GM23338 (cell line): ENCODE measurements at regions not wholly inside any gene's neighbourhood (a gene's known extent, or its start where the extent isn't known, plus 50 kb on each side); places are given as distances from the start of the nearest gene placed in this dataset.

Experiments used
- ATAC-seq: fragments of 200-7000 bp; cut with Tn5 transposase; 3 replicates; pipeline ENCODE4 v1.9.1; 2020
- DNase-seq: peaks from one replicate; pipeline ENCODE4 v3.0.0-alpha.2; 2015; ENCODE audit warnings: low spot score
- H2AFZ ChIP-seq: fragments of 200-600 bp; sonication (generic); 2 replicates; pipeline ENCODE4 v1.8.0; 2016; ENCODE audit warnings: antibody characterized with exemption, mild to moderate bottlenecking, moderate library complexity
- H3F3A ChIP-seq: fragments of 200-600 bp; sonication (generic); replicated peaks from 2 replicates; pipeline ENCODE4 v1.8.0; 2017; ENCODE audit warnings: antibody characterized with exemption, mixed run types, low read depth
- H3K27ac ChIP-seq: fragments of 200-600 bp; sonication (generic); 2 replicates; pipeline ENCODE4 v1.6.1; 2016; ENCODE audit warnings: low read depth
- H3K27me3 ChIP-seq: fragments of 200-600 bp; sonication (generic); 2 replicates; pipeline ENCODE4 v1.8.0; 2016; ENCODE audit warnings: mild to moderate bottlenecking, mixed run types, moderate library complexity; ENCODE audit not compliant: insufficient read depth
- H3K36me3 ChIP-seq: fragments of 200-600 bp; sonication (generic); 2 replicates; pipeline ENCODE4 v1.8.0; 2016; ENCODE audit warnings: mild to moderate bottlenecking; ENCODE audit not compliant: insufficient read depth
- H3K4me1 ChIP-seq: fragments of 200-600 bp; sonication (generic); 2 replicates; pipeline ENCODE4 v1.8.0; 2016; ENCODE audit warnings: mild to moderate bottlenecking, moderate library complexity; ENCODE audit not compliant: insufficient read depth
- H3K4me2 ChIP-seq: fragments of 200-600 bp; sonication (generic); 2 replicates; pipeline ENCODE4 v1.7.1; 2017; ENCODE audit warnings: mixed run types
- H3K4me3 ChIP-seq: fragments of 200-600 bp; sonication (generic); 2 replicates; pipeline ENCODE4 v1.6.1; 2016; ENCODE audit warnings: mixed run types
- H3K79me2 ChIP-seq: fragments of 200-600 bp; sonication (generic); replicated peaks from 2 replicates; pipeline ENCODE4 v1.8.0; 2017; ENCODE audit warnings: mild to moderate bottlenecking; ENCODE audit not compliant: insufficient read depth
- H3K9me2 ChIP-seq: fragments of 200-600 bp; sonication (generic); 2 replicates; pipeline ENCODE4 v1.8.0; 2017; ENCODE audit not compliant: insufficient read depth
- H4K20me1 ChIP-seq: fragments of 200-600 bp; sonication (generic); replicated peaks from 2 replicates; pipeline ENCODE4 v1.8.0; 2017; ENCODE audit warnings: mild to moderate bottlenecking; ENCODE audit not compliant: insufficient read depth
- H3K27ac Mint-ChIP-seq: 2 replicates; pipeline ENCODE4 v1.8.0; 2020; ENCODE audit warnings: inconsistent platforms, mild to moderate bottlenecking, moderate library complexity, mixed read lengths
- H3K27me3 Mint-ChIP-seq: 3 replicates; pipeline ENCODE4 v1.8.0; 2022; ENCODE audit warnings: low read depth, mild to moderate bottlenecking, moderate library complexity, mixed read lengths, inconsistent platforms; ENCODE audit not compliant: insufficient read depth, poor library complexity
- H3K36me3 Mint-ChIP-seq: 3 replicates; pipeline ENCODE4 v1.8.0; 2021; ENCODE audit warnings: low read depth, mild to moderate bottlenecking, inconsistent platforms, moderate library complexity, mixed read lengths
- H3K4me1 Mint-ChIP-seq: 3 replicates; pipeline ENCODE4 v1.8.0; 2020; ENCODE audit warnings: mild to moderate bottlenecking, inconsistent platforms, mixed read lengths
- H3K4me3 Mint-ChIP-seq: 3 replicates; pipeline ENCODE4 v1.8.0; 2021; ENCODE audit warnings: moderate library complexity, mild to moderate bottlenecking, inconsistent platforms, mixed read lengths
- H3K9me3 Mint-ChIP-seq: 3 replicates; pipeline ENCODE4 v1.8.0; 2020; ENCODE audit warnings: moderate library complexity, mild to moderate bottlenecking, inconsistent platforms, mixed read lengths
- CREB1 ChIP-seq: fragments of 250-450 bp; sonication (Bioruptor Pico); IDR thresholded peaks from 2 replicates; pipeline ENCODE4 v1.5.0; 2020; ENCODE audit warnings: low read depth, mild to moderate bottlenecking, moderate library complexity
- EZH2 ChIP-seq: fragments of 200-600 bp; sonication (generic); IDR thresholded peaks from one replicate; pipeline ENCODE4 v1.8.0; 2017; ENCODE audit warnings: antibody characterized with exemption, mild to moderate bottlenecking, low read depth; ENCODE audit not compliant: unreplicated experiment
- EZH2phosphoT487 ChIP-seq: fragments of 200-600 bp; sonication (generic); IDR thresholded peaks from one replicate; pipeline ENCODE4 v1.8.1; 2018; ENCODE audit warnings: antibody characterized with exemption; ENCODE audit not compliant: unreplicated experiment
- NANOG ChIP-seq: IDR thresholded peaks from 2 replicates; pipeline ENCODE4 v1.6.1; 2016; ENCODE audit warnings: antibody characterized with exemption, borderline replicate concordance
- POLR2AphosphoS5 ChIP-seq: IDR thresholded peaks from 2 replicates; pipeline ENCODE4 v1.6.1; 2016; ENCODE audit warnings: antibody characterized with exemption, low read depth
- STAT1 ChIP-seq: IDR thresholded peaks from one replicate; pipeline ENCODE4 v1.6.1; 2016; ENCODE audit warnings: antibody characterized with exemption; ENCODE audit not compliant: unreplicated experiment
- ZNF114 ChIP-seq: fragments of 250-450 bp; sonication (Bioruptor Pico); IDR thresholded peaks from 2 replicates; pipeline ENCODE4 v1.5.0; 2020; ENCODE audit warnings: mild to moderate bottlenecking, moderate library complexity
- ZNF331 ChIP-seq: fragments of 250-450 bp; sonication (Bioruptor Pico); IDR thresholded peaks from 2 replicates; pipeline ENCODE4 v1.5.0; 2020; ENCODE audit warnings: low read depth, mild to moderate bottlenecking, moderate library complexity
- TF ChIP-seq, protein P1 (sequence below): IDR thresholded peaks from 2 replicates; pipeline ENCODE4 v1.6.1; 2016; ENCODE audit warnings: antibody characterized with exemption
- TF ChIP-seq, protein P2 (sequence below): IDR thresholded peaks from one replicate; pipeline ENCODE4 v1.6.1; 2018; ENCODE audit warnings: antibody characterized with exemption; ENCODE audit not compliant: unreplicated experiment
- TF ChIP-seq, protein P3 (sequence below), 2 experiments: fragments of 200-600 bp in 1 of 2; sonication (generic) in 1 of 2; conservative IDR thresholded peaks; 2 replicates each; pipeline versions ENCODE4 v1.5.1 to v1.6.1; 2016 to 2017; ENCODE audit warnings: antibody characterized with exemption in 2 of 2, low read depth in 2 of 2, mild to moderate bottlenecking in 2 of 2, moderate library complexity in 1 of 2

DNA sequence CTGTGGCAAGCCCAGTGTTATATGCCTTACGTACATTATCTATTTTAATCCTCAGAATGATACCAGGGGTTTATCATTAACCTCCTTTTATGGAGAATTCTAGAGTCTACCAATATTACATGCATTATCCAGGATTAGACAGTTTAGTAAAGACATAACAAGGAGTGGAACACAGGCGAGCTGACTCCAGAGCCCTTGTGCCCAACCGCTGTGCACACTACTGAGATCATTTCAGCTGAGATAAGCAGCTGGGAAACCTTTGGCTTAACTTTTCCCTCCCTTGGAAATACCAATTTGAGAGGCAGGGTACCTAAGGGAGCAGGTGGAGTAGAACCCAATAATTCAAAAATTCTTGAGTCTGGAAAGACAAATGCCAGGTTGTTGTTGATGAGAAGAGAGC, 59.8 kb upstream of the ATP1B1 start:
- H3K4me3 Mint-ChIP-seq = no peak overlapping the region
- no peaks in the 10 kb centered on the region for H3K36me3 Mint-ChIP-seq
- ATAC-seq = no peak

DNA sequence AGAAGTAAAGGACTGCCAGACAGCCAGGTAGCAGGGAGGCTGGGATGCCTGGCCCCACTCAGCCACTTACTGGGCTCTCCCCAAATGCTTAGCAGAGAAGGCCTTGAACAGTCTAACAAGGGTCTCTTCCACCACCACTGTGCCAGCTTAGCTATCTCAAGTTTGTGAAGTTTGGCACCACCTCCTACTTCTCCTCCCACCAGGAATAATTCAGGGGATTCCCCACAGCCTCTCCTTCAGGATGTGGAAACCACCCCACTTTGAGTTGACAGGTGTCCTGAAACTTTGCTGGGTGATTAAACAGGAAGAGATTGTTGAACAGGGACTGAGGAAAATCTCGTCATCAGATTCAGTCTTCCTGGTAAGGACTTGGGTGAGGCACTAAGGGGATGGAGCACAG, 59.4 kb upstream of the ATP1B1 start:
- Histone ChIP-seq H3K27me3 (no peaks in the 10 kb centered on the region), H3K27ac (no peak overlapping the region), H3K9me2 (0 out of 2 replicates have a peak, but pooled peaks cover 7% of the 10 kb centered on the region), H3F3A (no peaks in the 10 kb centered on the region), H2AFZ (no peak overlapping the region), H3K4me1 (no peaks in the 10 kb centered on the region), H3K4me3 (no peak overlapping the region), H3K36me3 (no peaks in the 10 kb centered on the region), H3K4me2 (no peak overlapping the region), H4K20me1 (no peaks in the 10 kb centered on the region), H3K79me2 (no peaks in the 10 kb centered on the region)
- no peaks in the 10 kb centered on the region for H3K36me3 Mint-ChIP-seq
- no peaks in the 10 kb centered on the region for H3K9me3 Mint-ChIP-seq
- H3K4me1 Mint-ChIP-seq = no peaks in the 10 kb centered on the region
- H3K27ac Mint-ChIP-seq = no peak overlapping the region
- peaks cover 2% of the 10 kb centered on the region for H3K27me3 Mint-ChIP-seq
- TF ChIP-seq ZNF331 (CRISPR knock-in tag) = no peak
- no peak for TF ChIP-seq EZH2
- TF ChIP-seq, protein P1, sequence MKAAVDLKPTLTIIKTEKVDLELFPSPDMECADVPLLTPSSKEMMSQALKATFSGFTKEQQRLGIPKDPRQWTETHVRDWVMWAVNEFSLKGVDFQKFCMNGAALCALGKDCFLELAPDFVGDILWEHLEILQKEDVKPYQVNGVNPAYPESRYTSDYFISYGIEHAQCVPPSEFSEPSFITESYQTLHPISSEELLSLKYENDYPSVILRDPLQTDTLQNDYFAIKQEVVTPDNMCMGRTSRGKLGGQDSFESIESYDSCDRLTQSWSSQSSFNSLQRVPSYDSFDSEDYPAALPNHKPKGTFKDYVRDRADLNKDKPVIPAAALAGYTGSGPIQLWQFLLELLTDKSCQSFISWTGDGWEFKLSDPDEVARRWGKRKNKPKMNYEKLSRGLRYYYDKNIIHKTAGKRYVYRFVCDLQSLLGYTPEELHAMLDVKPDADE = no peak
- DNase-seq = no peak
- no peak for ATAC-seq
- H3K4me3 Mint-ChIP-seq = no peak overlapping the region

More for the DNA sequence above, 59.8 kb upstream of the ATP1B1 start:
- Mint-ChIP-seq H3K27me3 (peaks cover 2% of the 10 kb centered on the region), H3K27ac (no peak overlapping the region), H3K9me3 (no peaks in the 10 kb centered on the region), H3K4me1 (no peaks in the 10 kb centered on the region)
- no peak overlapping the region for H3K4me3 ChIP-seq
- TF ChIP-seq NANOG (no peak), EZH2 (no peak)
- H3K79me2 ChIP-seq = no peaks in the 10 kb centered on the region
- no peaks in the 10 kb centered on the region for H3K36me3 ChIP-seq
- H3K9me2 ChIP-seq = 0 out of 2 replicates have a peak, but pooled peaks cover 7% of the 10 kb centered on the region
- H2AFZ ChIP-seq = no peak overlapping the region
- no peak overlapping the region for H3K27ac ChIP-seq
- no peaks in the 10 kb centered on the region for H3K27me3 ChIP-seq
- no peaks in the 10 kb centered on the region for H3K4me1 ChIP-seq
- H3F3A ChIP-seq = no peaks in the 10 kb centered on the region
- no peaks in the 10 kb centered on the region for H4K20me1 ChIP-seq
- no peak overlapping the region for H3K4me2 ChIP-seq
- no peak for DNase-seq

DNA sequence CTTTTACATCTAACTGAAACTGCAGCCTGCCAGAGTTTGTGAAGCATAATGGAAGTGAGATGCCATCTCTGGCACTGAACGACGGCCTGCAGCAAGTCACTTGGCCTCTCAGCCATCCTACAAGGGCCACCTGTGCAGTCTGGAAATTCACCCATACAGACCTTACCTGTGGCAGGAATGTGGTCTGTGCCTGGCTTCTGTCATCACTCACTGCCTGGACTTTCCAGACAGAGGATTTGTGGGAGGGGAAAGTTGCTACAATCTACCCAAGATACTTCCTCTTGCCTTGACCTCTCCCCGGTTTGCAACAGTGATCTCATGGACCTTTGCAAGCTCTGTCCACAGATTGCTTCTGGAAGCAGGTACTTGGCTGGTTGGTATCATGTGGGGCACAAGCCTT, 58.4 kb upstream of the ATP1B1 start:
- Mint-ChIP-seq H3K27me3 (peaks cover 2% of the 10 kb centered on the region), H3K4me1 (no peaks in the 10 kb centered on the region), H3K4me3 (no peak overlapping the region), H3K9me3 (no peaks in the 10 kb centered on the region), H3K27ac (no peak overlapping the region), H3K36me3 (no peaks in the 10 kb centered on the region)
- Histone ChIP-seq H3K36me3 (no peaks in the 10 kb centered on the region), H3K9me2 (0 out of 2 replicates have a peak, but pooled peaks cover 7% of the 10 kb centered on the region), H3F3A (no peaks in the 10 kb centered on the region), H3K4me2 (no peak overlapping the region), H3K27me3 (no peaks in the 10 kb centered on the region), H4K20me1 (no peaks in the 10 kb centered on the region), H2AFZ (no peak overlapping the region), H3K79me2 (no peaks in the 10 kb centered on the region), H3K27ac (no peak overlapping the region), H3K4me3 (no peak overlapping the region), H3K4me1 (no peaks in the 10 kb centered on the region)
- ATAC-seq = no peak
- no peak for DNase-seq
- TF ChIP-seq, protein P1 = no peak
- TF ChIP-seq, protein P2, sequence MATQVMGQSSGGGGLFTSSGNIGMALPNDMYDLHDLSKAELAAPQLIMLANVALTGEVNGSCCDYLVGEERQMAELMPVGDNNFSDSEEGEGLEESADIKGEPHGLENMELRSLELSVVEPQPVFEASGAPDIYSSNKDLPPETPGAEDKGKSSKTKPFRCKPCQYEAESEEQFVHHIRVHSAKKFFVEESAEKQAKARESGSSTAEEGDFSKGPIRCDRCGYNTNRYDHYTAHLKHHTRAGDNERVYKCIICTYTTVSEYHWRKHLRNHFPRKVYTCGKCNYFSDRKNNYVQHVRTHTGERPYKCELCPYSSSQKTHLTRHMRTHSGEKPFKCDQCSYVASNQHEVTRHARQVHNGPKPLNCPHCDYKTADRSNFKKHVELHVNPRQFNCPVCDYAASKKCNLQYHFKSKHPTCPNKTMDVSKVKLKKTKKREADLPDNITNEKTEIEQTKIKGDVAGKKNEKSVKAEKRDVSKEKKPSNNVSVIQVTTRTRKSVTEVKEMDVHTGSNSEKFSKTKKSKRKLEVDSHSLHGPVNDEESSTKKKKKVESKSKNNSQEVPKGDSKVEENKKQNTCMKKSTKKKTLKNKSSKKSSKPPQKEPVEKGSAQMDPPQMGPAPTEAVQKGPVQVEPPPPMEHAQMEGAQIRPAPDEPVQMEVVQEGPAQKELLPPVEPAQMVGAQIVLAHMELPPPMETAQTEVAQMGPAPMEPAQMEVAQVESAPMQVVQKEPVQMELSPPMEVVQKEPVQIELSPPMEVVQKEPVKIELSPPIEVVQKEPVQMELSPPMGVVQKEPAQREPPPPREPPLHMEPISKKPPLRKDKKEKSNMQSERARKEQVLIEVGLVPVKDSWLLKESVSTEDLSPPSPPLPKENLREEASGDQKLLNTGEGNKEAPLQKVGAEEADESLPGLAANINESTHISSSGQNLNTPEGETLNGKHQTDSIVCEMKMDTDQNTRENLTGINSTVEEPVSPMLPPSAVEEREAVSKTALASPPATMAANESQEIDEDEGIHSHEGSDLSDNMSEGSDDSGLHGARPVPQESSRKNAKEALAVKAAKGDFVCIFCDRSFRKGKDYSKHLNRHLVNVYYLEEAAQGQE = no peak
- no peak for TF ChIP-seq EZH2phosphoT487
- no peak for TF ChIP-seq NANOG
- TF ChIP-seq ZNF331 (CRISPR knock-in tag) = no peak
- TF ChIP-seq EZH2 = no peak
- TF ChIP-seq ZNF114 = no peak
- TF ChIP-seq STAT1 = no peak
- no peak for TF ChIP-seq CREB1
- no peak for TF ChIP-seq POLR2AphosphoS5
- TF ChIP-seq, protein P3, sequence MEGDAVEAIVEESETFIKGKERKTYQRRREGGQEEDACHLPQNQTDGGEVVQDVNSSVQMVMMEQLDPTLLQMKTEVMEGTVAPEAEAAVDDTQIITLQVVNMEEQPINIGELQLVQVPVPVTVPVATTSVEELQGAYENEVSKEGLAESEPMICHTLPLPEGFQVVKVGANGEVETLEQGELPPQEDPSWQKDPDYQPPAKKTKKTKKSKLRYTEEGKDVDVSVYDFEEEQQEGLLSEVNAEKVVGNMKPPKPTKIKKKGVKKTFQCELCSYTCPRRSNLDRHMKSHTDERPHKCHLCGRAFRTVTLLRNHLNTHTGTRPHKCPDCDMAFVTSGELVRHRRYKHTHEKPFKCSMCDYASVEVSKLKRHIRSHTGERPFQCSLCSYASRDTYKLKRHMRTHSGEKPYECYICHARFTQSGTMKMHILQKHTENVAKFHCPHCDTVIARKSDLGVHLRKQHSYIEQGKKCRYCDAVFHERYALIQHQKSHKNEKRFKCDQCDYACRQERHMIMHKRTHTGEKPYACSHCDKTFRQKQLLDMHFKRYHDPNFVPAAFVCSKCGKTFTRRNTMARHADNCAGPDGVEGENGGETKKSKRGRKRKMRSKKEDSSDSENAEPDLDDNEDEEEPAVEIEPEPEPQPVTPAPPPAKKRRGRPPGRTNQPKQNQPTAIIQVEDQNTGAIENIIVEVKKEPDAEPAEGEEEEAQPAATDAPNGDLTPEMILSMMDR (conservative IDR thresholded peaks at IDR 0.05; ENCODE audit: low read depth in 2 of 2) = no peak
